ENCODE measurements at regions not wholly inside any gene's neighbourhood (a gene's known extent, or its start where the extent isn't known, plus 50 kb on each side); places are given as distances from the start of the nearest gene placed in this dataset.

GRCh38 chr5:28734396-28734795 lies 1696.0 kb upstream of the CDH9 start:
- 81% methylated on average over 3 of the region's 3 CpGs for WGBS
- H3K27me3 ChIP-seq (replicated peaks; ENCODE audit: insufficient read depth): no peaks in the 10 kb centered on the region
- intact Hi-C loops (cut with DNase I): no loop called here
- no peak overlapping the region for H3K27ac ChIP-seq
- H3K9me3 ChIP-seq: no peaks in the 10 kb centered on the region
- DNase-seq (ENCODE audit: low spot score): no peak
- H3K4me1 ChIP-seq (replicated peaks): no peaks in the 10 kb centered on the region
- no peaks in the 10 kb centered on the region for H3K36me3 ChIP-seq
- no peak overlapping the region for H3K4me3 ChIP-seq
- no peak for TF ChIP-seq POLR2AphosphoS5 (IDR thresholded peaks at IDR 0.05)
- TF ChIP-seq CTCF (IDR thresholded peaks at IDR 0.05): no peak
- TF ChIP-seq POLR2A (IDR thresholded peaks at IDR 0.05): no peak

GRCh38 chr5:28729067-28729466 lies 1690.7 kb upstream of the CDH9 start:
- Histone ChIP-seq H3K9me3 (no peaks in the 10 kb centered on the region), H3K27ac (no peak overlapping the region), H3K4me3 (no peak overlapping the region), H3K27me3 (replicated peaks; ENCODE audit: insufficient read depth) (no peaks in the 10 kb centered on the region), H3K36me3 (no peaks in the 10 kb centered on the region), H3K4me1 (replicated peaks) (no peaks in the 10 kb centered on the region)
- TF ChIP-seq CTCF (IDR thresholded peaks at IDR 0.05) (no peak), POLR2A (IDR thresholded peaks at IDR 0.05) (no peak), POLR2AphosphoS5 (IDR thresholded peaks at IDR 0.05) (no peak)
- intact Hi-C loops (cut with DNase I): no loop called here
- 96% methylated on average over 1 of the region's 1 CpG for WGBS
- DNase-seq (ENCODE audit: low spot score): no peak

GRCh38 chr5:28726815-28727214 lies 1688.4 kb upstream of the CDH9 start:
- H3K27ac ChIP-seq: no peak overlapping the region
- no peaks in the 10 kb centered on the region for H3K36me3 ChIP-seq
- 69% methylated on average over 2 of the region's 2 CpGs for WGBS
- no peak for TF ChIP-seq CTCF (IDR thresholded peaks at IDR 0.05)
- no peak for TF ChIP-seq POLR2AphosphoS5 (IDR thresholded peaks at IDR 0.05)
- TF ChIP-seq POLR2A (IDR thresholded peaks at IDR 0.05): no peak
- intact Hi-C loops (cut with DNase I): no loop called here
- no peaks in the 10 kb centered on the region for H3K9me3 ChIP-seq
- H3K27me3 ChIP-seq (replicated peaks; ENCODE audit: insufficient read depth): no peaks in the 10 kb centered on the region
- H3K4me3 ChIP-seq: no peak overlapping the region
- no peaks in the 10 kb centered on the region for H3K4me1 ChIP-seq (replicated peaks)
- DNase-seq (ENCODE audit: low spot score): no peak

- Histone ChIP-seq H3K36me3 (no peaks in the 10 kb centered on the region), H3K9me3 (no peaks in the 10 kb centered on the region), H3K27ac (no peak overlapping the region), H3K27me3 (replicated peaks; ENCODE audit: insufficient read depth) (no peaks in the 10 kb centered on the region), H3K4me1 (replicated peaks) (no peaks in the 10 kb centered on the region), H3K4me3 (no peak overlapping the region)
- DNase-seq (ENCODE audit: low spot score): no peak
- intact Hi-C loops (cut with DNase I): no loop called here
- TF ChIP-seq POLR2A (IDR thresholded peaks at IDR 0.05) (no peak), POLR2AphosphoS5 (IDR thresholded peaks at IDR 0.05) (no peak), CTCF (IDR thresholded peaks at IDR 0.05) (no peak)
- WGBS: 86% methylated on average over 3 of the region's 3 CpGs
These were observed 1686.6 kb upstream of the CDH9 start for GRCh38 chr5:28725001-28725400.

- H3K4me1 ChIP-seq (replicated peaks): no peaks in the 10 kb centered on the region
- no peak overlapping the region for H3K4me3 ChIP-seq
- no peak for DNase-seq (ENCODE audit: low spot score)
- no peaks in the 10 kb centered on the region for H3K9me3 ChIP-seq
- intact Hi-C loops (cut with DNase I): no loop called here
- TF ChIP-seq CTCF (IDR thresholded peaks at IDR 0.05) (no peak), POLR2AphosphoS5 (IDR thresholded peaks at IDR 0.05) (no peak), POLR2A (IDR thresholded peaks at IDR 0.05) (no peak)
- H3K27ac ChIP-seq: no peak overlapping the region
- no peaks in the 10 kb centered on the region for H3K27me3 ChIP-seq (replicated peaks; ENCODE audit: insufficient read depth)
- WGBS: 29% methylated on average over 4 of the region's 4 CpGs
- no peaks in the 10 kb centered on the region for H3K36me3 ChIP-seq
These were observed 1676.7 kb upstream of the CDH9 start for GRCh38 chr5:28714907-28715698.

Measured in prostate gland (tissue), 2 donors.